ENCODE measurements at regions not wholly inside any gene's neighbourhood (a gene's known extent, or its start where the extent isn't known, plus 50 kb on each side); places are given as distances from the start of the nearest gene placed in this dataset.

GRCh38 chr3:154583086-154583634 lies 153.2 kb upstream of the GPR149 start:
- Mint-ChIP-seq H3K9me3 (peaks cover 0 to 12% (median 4%) of the 10 kb centered on the region in 9 donors), H3K27ac (no peak overlapping the region), H3K27me3 (no peaks in the 10 kb centered on the region), H3K4me3 (no peak overlapping the region), H3K36me3 (no peaks in the 10 kb centered on the region), H3K4me1 (no peaks in the 10 kb centered on the region)
- DNase-seq, result no peak
- POLR2A ChIA-PET, result no interaction called here
- ATAC-seq, result no peak

GRCh38 chr3:154582501-154582900 lies 152.5 kb upstream of the GPR149 start:
- Mint-ChIP-seq H3K36me3 (no peaks in the 10 kb centered on the region), H3K4me1 (no peaks in the 10 kb centered on the region), H3K9me3 (peaks cover 0 to 15% (median 4%) of the 10 kb centered on the region in 9 donors), H3K27ac (no peak overlapping the region), H3K27me3 (no peaks in the 10 kb centered on the region), H3K4me3 (no peak overlapping the region)
- no peak for ATAC-seq
- no peak for DNase-seq
- POLR2A ChIA-PET, result no interaction called here

DNA sequence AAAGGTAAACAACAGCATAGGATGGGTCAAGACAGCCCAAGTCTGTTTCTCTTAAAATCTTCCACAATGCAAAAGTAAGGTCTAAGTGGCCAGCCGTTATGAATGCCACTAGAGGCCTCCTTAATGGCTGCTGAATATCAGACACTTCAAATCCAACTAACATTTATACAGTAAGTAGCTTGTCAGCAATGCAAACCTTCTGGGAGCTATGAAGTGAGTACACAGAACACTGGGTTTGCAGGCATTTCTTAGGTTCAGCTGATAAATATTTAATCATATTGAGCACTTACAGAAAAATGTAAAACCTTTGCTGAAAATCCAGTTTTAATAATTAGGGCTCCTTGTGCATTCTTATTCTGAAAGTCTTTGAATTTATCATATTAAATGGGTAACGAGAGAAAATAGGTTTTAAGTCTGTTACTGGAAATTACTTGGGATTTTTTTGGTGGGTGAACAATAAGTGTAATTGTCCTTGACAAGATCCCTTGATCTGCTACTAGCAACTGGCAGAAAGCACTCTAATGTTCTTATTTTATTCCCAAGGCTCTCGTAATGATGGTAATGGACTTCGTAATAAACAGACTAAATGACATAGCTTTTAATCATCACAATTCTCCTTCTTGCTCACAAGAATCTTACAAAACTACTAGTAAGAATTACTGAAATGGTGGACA lies 141.7 kb upstream of the GPR149 start:
- Mint-ChIP-seq H3K36me3 (peaks cover 0 to 8% (median 0%) of the 10 kb centered on the region in 3 donors), H3K27ac (no peak overlapping the region), H3K27me3 (no peaks in the 10 kb centered on the region), H3K4me1 (no peaks in the 10 kb centered on the region), H3K9me3 (peaks cover 0 to 28% (median 5%) of the 10 kb centered on the region in 9 donors), H3K4me3 (no peak overlapping the region)
- POLR2A ChIA-PET, result no interaction called here
- DNase-seq, result no peak
- no peak for ATAC-seq

GRCh38 chr3:154568064-154568463 lies 138.1 kb upstream of the GPR149 start:
- peaks cover 0 to 4% (median 0%) of the 10 kb centered on the region in 5 donors for H3K27me3 Mint-ChIP-seq
- H3K27ac Mint-ChIP-seq, result no peak overlapping the region
- no peaks in the 10 kb centered on the region for H3K36me3 Mint-ChIP-seq
- ATAC-seq (no peak), DNase-seq (no peak)
- POLR2A ChIA-PET, result no interaction called here
- H3K4me1 Mint-ChIP-seq, result no peaks in the 10 kb centered on the region
- peaks cover 0 to 9% (median 0%) of the 10 kb centered on the region in 9 donors for H3K9me3 Mint-ChIP-seq
- H3K4me3 Mint-ChIP-seq, result no peak overlapping the region

GRCh38 chr3:154559623-154560022 lies 129.6 kb upstream of the GPR149 start:
- ATAC-seq (no peak), DNase-seq (no peak)
- Mint-ChIP-seq H3K27me3 (peaks cover 0 to 4% (median 0%) of the 10 kb centered on the region in 5 donors), H3K4me3 (no peak overlapping the region), H3K4me1 (no peaks in the 10 kb centered on the region), H3K36me3 (no peaks in the 10 kb centered on the region), H3K27ac (peak overlapping the region in 1 of 10 donors; percentile 1), H3K9me3 (peaks cover 0 to 3% (median 0%) of the 10 kb centered on the region in 9 donors)
- POLR2A ChIA-PET, result no interaction called here

DNA sequence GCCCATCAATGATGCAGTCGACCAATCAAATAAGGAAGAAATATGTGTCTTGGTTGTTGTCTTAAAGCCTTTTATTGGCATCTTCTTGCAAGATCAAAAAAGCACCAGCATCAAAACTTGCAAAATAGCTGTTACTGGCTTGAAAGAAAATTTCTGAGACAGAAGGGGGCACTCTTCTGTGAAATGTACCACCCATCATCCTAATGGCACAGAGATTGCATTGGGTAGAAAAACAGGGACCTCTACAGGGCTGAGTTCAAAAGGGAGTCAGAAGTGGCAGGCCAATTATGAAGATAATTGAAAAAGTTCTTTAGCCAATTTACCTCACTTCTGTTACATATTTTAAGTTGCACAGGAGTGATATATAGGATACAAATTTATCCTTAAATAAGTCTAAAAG lies 122.3 kb upstream of the GPR149 start:
- Mint-ChIP-seq H3K9me3 (no peaks in the 10 kb centered on the region), H3K4me1 (no peaks in the 10 kb centered on the region)

DNA sequence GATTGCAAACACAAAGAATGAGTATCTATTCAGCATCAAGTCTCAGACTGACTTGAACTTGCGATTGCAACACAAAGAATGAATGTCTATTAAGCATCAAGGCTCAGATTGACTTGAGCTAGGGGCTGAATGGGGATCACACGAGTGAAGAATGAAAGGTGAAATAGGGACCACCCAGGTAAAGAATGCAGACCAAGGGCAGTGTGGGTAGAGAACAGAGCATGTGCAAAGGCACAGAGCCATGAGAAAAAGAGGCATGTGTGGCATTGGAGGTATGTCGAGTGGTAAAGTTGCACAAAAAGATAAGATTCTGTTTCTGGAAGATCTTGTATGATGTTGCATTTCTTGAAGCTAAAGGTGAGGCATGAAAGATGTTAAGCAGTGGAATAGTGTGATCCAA lies 119.4 kb upstream of the GPR149 start:
- H3K4me1 Mint-ChIP-seq, result no peaks in the 10 kb centered on the region
- no peak overlapping the region for H3K27ac Mint-ChIP-seq

More for the DNA sequence above, 122.3 kb upstream of the GPR149 start:
- H3K36me3 Mint-ChIP-seq, result no peaks in the 10 kb centered on the region
- DNase-seq (no peak), ATAC-seq (no peak)
- POLR2A ChIA-PET, result no interaction called here
- no peak overlapping the region for H3K4me3 Mint-ChIP-seq
- no peaks in the 10 kb centered on the region for H3K27me3 Mint-ChIP-seq
- H3K27ac Mint-ChIP-seq, result no peak overlapping the region

GRCh38 chr3:154548341-154548740 lies 118.4 kb upstream of the GPR149 start:
- ATAC-seq (no peak), DNase-seq (no peak)
- no peak overlapping the region for H3K27ac Mint-ChIP-seq
- no peaks in the 10 kb centered on the region for H3K9me3 Mint-ChIP-seq
- H3K36me3 Mint-ChIP-seq, result no peaks in the 10 kb centered on the region
- POLR2A ChIA-PET, result no interaction called here
- no peaks in the 10 kb centered on the region for H3K4me1 Mint-ChIP-seq
- H3K4me3 Mint-ChIP-seq, result no peak overlapping the region
- no peaks in the 10 kb centered on the region for H3K27me3 Mint-ChIP-seq

More for the DNA sequence above, 119.4 kb upstream of the GPR149 start:
- Mint-ChIP-seq H3K4me3 (no peak overlapping the region), H3K27me3 (no peaks in the 10 kb centered on the region), H3K9me3 (no peaks in the 10 kb centered on the region), H3K36me3 (no peaks in the 10 kb centered on the region)
- ATAC-seq (no peak), DNase-seq (no peak)
- POLR2A ChIA-PET, result no interaction called here

- Mint-ChIP-seq H3K9me3 (no peaks in the 10 kb centered on the region), H3K4me3 (no peak overlapping the region), H3K27ac (no peak overlapping the region), H3K36me3 (no peaks in the 10 kb centered on the region), H3K4me1 (no peaks in the 10 kb centered on the region), H3K27me3 (peaks cover 0 to 4% (median 0%) of the 10 kb centered on the region in 5 donors)
- POLR2A ChIA-PET, result no interaction called here
- DNase-seq (no peak), ATAC-seq (no peak)
Observed at GRCh38 chr3:154542837-154543236, 112.8 kb upstream of the GPR149 start.

DNA sequence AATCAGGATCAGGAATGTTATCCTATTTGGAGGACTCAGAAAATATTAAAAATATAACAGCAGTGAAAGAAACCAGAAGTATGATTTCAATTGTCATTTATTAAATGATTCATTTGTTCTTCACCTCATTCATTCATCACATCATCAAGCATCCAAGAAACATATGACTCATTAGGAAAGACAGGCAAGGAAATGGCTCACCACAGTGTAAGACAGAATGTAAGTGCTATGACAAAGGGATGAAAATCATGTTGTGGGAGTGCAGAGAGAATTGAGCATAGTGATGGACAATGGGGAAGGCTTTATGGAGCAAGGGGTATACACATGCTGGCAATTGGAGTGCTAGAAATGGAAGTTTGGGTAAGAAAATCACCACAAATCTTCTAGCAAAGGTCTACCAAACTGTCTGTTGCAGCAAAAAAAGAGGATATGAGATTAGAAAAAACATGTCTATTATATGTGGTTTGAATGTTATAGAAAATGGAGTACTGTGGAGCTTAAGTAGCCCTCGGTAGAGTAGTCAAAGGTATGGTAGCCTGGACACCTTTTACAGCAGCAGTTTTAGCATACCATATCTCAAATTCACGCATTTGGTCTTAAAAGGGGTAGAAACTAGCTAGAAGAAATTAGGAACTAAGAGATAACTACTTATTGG lies 111.1 kb upstream of the GPR149 start:
- DNase-seq, result no peak
- Mint-ChIP-seq H3K9me3 (peaks cover 0 to 7% (median 4%) of the 10 kb centered on the region in 9 donors), H3K27ac (no peak overlapping the region), H3K4me3 (no peak overlapping the region), H3K27me3 (peaks cover 0 to 11% (median 0%) of the 10 kb centered on the region in 5 donors), H3K4me1 (no peaks in the 10 kb centered on the region), H3K36me3 (no peaks in the 10 kb centered on the region)
- ATAC-seq, result no peak
- POLR2A ChIA-PET, result no interaction called here

DNA sequence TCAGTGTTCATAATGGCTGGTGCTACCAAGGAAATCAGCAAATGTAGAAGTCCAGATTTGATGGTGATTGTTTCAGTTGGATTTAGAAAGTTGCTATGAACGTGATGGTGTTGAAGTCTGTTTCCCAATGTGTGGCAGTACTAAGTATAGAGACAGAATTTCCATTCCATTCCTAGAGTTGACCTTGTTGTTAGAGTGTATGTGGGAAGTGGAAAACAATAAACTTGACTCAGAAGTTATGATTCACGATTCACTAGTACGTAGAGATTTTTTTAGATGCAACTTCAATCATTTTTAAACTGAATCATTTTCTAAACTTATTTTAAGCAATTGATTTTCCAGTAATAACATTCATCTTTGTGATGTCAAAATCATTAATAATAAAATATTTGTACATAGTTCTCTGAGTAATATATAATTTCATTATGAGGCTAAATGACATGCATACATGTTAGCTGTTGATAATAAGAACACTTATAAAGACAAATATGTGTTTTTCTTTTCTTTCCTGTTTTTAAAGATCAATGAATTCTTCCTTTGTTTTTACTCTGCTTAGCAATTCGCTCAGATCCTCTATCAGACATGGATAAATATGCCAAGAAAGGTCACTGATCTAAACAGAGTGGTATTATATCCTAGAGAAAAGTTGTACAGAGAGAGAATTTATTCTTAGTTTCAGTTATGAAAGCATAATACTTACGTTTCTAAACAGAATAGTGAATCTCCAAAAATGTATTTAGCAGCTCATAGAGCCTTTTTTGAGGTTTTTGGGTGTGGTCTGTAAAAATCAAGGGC lies 108.8 kb upstream of the GPR149 start:
- no peak for ATAC-seq
- POLR2A ChIA-PET, result no interaction called here

DNA sequence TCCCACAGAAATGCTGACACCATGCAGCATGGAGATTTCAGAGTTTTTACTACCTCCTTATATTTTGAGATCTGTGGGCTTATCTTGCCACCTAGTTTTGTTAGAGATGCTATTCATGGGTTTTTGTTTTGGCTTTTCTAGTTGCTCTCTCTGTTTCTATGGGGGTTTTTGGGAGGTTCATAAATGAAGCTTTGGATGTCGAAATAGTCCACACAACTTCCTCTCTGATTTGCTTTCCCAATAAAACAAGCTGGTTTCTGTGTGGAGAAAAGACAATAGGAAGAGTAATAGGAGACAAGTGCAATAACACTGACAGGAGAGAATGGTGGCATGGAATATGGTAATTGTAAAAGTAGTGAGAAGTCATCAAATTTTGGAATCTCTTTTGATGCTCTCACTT lies 106.8 kb upstream of the GPR149 start:
- ATAC-seq (no peak), DNase-seq (no peak)
- Mint-ChIP-seq H3K4me1 (no peaks in the 10 kb centered on the region), H3K9me3 (peaks cover 0 to 22% (median 7%) of the 10 kb centered on the region in 9 donors), H3K27me3 (peaks cover 0 to 14% (median 0%) of the 10 kb centered on the region in 5 donors), H3K36me3 (no peaks in the 10 kb centered on the region), H3K4me3 (no peak overlapping the region), H3K27ac (peak overlapping the region in 1 of 10 donors; percentile 35)
- POLR2A ChIA-PET, result no interaction called here

More for the DNA sequence above, 108.8 kb upstream of the GPR149 start:
- no peaks in the 10 kb centered on the region for H3K4me1 Mint-ChIP-seq
- H3K27me3 Mint-ChIP-seq, result peaks cover 0 to 14% (median 0%) of the 10 kb centered on the region in 5 donors
- no peaks in the 10 kb centered on the region for H3K36me3 Mint-ChIP-seq
- H3K4me3 Mint-ChIP-seq, result no peak overlapping the region
- peaks cover 0 to 22% (median 7%) of the 10 kb centered on the region in 9 donors for H3K9me3 Mint-ChIP-seq
- no peak for DNase-seq
- no peak overlapping the region for H3K27ac Mint-ChIP-seq

GRCh38 chr3:154522036-154522602 lies 92.1 kb upstream of the GPR149 start:
- POLR2A ChIA-PET, result no interaction called here
- H3K4me1 Mint-ChIP-seq, result no peaks in the 10 kb centered on the region
- no peak overlapping the region for H3K27ac Mint-ChIP-seq
- no peaks in the 10 kb centered on the region for H3K27me3 Mint-ChIP-seq
- H3K36me3 Mint-ChIP-seq, result no peaks in the 10 kb centered on the region
- ATAC-seq (no peak), DNase-seq (no peak)
- H3K4me3 Mint-ChIP-seq, result no peak overlapping the region
- H3K9me3 Mint-ChIP-seq, result peaks cover 0 to 4% (median 0%) of the 10 kb centered on the region in 9 donors

Data from naive thymus-derived CD8-positive, alpha-beta T cell (primary cell).